HG03139 (cell line): ENCODE measurements at regions not wholly inside any gene's neighbourhood (a gene's known extent, or its start where the extent isn't known, plus 50 kb on each side); places are given as distances from the start of the nearest gene placed in this dataset.

Experiments
- ATAC-seq: cut with Tn5 transposase; IDR thresholded peaks from one replicate; pipeline ENCODE4 v1.9.1; 2021; ENCODE audit not compliant: unreplicated experiment

- ATAC-seq = no peak
Observed at GRCh38 chr2:219987830-219988229, 360.4 kb downstream of the SLC4A3 start.

- no peak for ATAC-seq
Observed at GRCh38 chr2:219989744-219990143, 362.3 kb downstream of the SLC4A3 start.

GRCh38 chr2:219991116-219991515 lies 363.7 kb downstream of the SLC4A3 start:
- no peak for ATAC-seq

GRCh38 chr2:219995399-219995798 lies 368.0 kb downstream of the SLC4A3 start:
- ATAC-seq = no peak

GRCh38 chr2:219995991-219996765 lies 368.7 kb downstream of the SLC4A3 start:
- ATAC-seq = no peak

GRCh38 chr2:219997341-219997851 lies 370.0 kb downstream of the SLC4A3 start:
- ATAC-seq = no peak

- ATAC-seq = no peak
Observed at GRCh38 chr2:219998107-219998506, 370.7 kb downstream of the SLC4A3 start.

- ATAC-seq = no peak
Observed at GRCh38 chr2:219998714-219999227, 371.3 kb downstream of the SLC4A3 start.

- no peak for ATAC-seq
Observed at GRCh38 chr2:220000080-220000479, 372.6 kb downstream of the SLC4A3 start.

- ATAC-seq = no peak
Observed at GRCh38 chr2:220000586-220000985, 373.2 kb downstream of the SLC4A3 start.

- no peak for ATAC-seq
Observed at GRCh38 chr2:220001751-220002150, 374.3 kb downstream of the SLC4A3 start.

- no peak for ATAC-seq
Observed at GRCh38 chr2:220002251-220002650, 374.8 kb downstream of the SLC4A3 start.

- no peak for ATAC-seq
Observed at GRCh38 chr2:220002699-220003098, 375.3 kb downstream of the SLC4A3 start.

GRCh38 chr2:220005362-220005761 lies 377.9 kb downstream of the SLC4A3 start:
- ATAC-seq = no peak

- no peak for ATAC-seq
Observed at GRCh38 chr2:220006152-220006621, 378.8 kb downstream of the SLC4A3 start.

- ATAC-seq = no peak
Observed at GRCh38 chr2:220011859-220012258, 384.4 kb downstream of the SLC4A3 start.

- no peak for ATAC-seq
Observed at GRCh38 chr2:220014961-220015360, 387.5 kb downstream of the SLC4A3 start.

- ATAC-seq = no peak
Observed at GRCh38 chr2:220015576-220015975, 388.1 kb downstream of the SLC4A3 start.

GRCh38 chr2:220025207-220025606 lies 397.8 kb downstream of the SLC4A3 start:
- ATAC-seq = no peak

- ATAC-seq = no peak
Observed at GRCh38 chr2:220029013-220029412, 401.6 kb downstream of the SLC4A3 start.

GRCh38 chr2:220033546-220033945 lies 406.1 kb downstream of the SLC4A3 start:
- no peak for ATAC-seq

GRCh38 chr2:220034426-220035130 lies 407.1 kb downstream of the SLC4A3 start:
- no peak for ATAC-seq
